Testis (tissue), 2 donors: ENCODE measurements at regions not wholly inside any gene's neighbourhood (a gene's known extent, or its start where the extent isn't known, plus 50 kb on each side); places are given as distances from the start of the nearest gene placed in this dataset.
"Not testable (repeated sequence)": the region's sequence is repeated elsewhere in the genome, so short reads cannot be mapped to it uniquely, and the experiment has no call there.

Experiments used
- POLR2A ChIP-seq: fragments of 450-650 bp; IDR thresholded peaks from one replicate; pipeline ENCODE4 v1.6.1; 2017; ENCODE audit warnings: antibody characterized with exemption, mild to moderate bottlenecking, moderate library complexity
- TF ChIP-seq, protein P1 (sequence below), 3 experiments: fragments of 450-650 bp in 2 of 3; fragments of 200-600 bp in 1 of 3; sonication (generic) in 1 of 3; IDR thresholded peaks; one replicate each; pipeline ENCODE4 v1.5.1; 2016 to 2019; ENCODE audit warnings: antibody characterized with exemption in 3 of 3, mild to moderate bottlenecking in 2 of 3, moderate library complexity in 1 of 3

DNA sequence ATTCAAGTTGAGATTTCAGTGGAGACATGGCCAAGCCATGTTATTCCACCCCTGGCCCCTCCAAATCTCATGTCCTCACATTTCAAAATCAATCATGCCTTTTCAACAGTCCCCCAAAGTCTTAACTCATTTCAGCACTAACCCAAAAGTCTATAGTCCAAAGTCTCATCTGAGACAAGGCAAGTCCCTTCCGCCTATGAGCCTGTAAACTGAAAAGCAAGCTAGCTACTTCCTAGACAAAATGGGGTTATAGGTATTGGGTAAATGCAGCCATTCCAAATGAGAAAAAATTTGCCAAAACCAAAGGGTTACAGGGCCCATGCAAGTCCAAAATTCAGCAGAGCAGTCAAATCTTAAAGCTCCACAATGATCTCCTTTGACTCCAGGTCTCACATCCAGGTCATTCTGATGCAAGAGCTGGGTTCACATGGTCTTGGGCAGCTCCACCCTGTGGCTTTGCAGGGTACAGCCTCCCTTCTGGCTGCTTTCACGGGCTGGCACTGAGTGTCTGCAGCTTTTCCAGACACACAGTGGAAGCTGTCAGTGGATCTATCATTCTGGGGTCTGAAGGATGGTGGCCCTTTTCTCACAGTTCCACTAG is 95.7 kb downstream of the MTNR1B start:
- TF ChIP-seq, protein P1, sequence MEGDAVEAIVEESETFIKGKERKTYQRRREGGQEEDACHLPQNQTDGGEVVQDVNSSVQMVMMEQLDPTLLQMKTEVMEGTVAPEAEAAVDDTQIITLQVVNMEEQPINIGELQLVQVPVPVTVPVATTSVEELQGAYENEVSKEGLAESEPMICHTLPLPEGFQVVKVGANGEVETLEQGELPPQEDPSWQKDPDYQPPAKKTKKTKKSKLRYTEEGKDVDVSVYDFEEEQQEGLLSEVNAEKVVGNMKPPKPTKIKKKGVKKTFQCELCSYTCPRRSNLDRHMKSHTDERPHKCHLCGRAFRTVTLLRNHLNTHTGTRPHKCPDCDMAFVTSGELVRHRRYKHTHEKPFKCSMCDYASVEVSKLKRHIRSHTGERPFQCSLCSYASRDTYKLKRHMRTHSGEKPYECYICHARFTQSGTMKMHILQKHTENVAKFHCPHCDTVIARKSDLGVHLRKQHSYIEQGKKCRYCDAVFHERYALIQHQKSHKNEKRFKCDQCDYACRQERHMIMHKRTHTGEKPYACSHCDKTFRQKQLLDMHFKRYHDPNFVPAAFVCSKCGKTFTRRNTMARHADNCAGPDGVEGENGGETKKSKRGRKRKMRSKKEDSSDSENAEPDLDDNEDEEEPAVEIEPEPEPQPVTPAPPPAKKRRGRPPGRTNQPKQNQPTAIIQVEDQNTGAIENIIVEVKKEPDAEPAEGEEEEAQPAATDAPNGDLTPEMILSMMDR (IDR thresholded peaks at IDR 0.05): not testable (repeated sequence)
- not testable (repeated sequence) for TF ChIP-seq POLR2A
